ENCODE measurements at regions not wholly inside any gene's neighbourhood (a gene's known extent, or its start where the extent isn't known, plus 50 kb on each side); places are given as distances from the start of the nearest gene placed in this dataset.

- H3K4me3 ChIP-seq (ENCODE audit: low read depth, low read length), result no peak overlapping the region
- no peak for DNase-seq (ENCODE audit: low read depth)
- no peak for TF ChIP-seq CTCF (IDR thresholded peaks at IDR 0.05; ENCODE audit: control insufficient read depth, extremely low read depth, insufficient read depth)
Measured at GRCh38 chr9:1151691-1152090, 101.5 kb downstream of the DMRT2 start.

- no peak for TF ChIP-seq CTCF (IDR thresholded peaks at IDR 0.05; ENCODE audit: control insufficient read depth, extremely low read depth, insufficient read depth)
- H3K4me3 ChIP-seq (ENCODE audit: low read depth, low read length), result no peak overlapping the region
- no peak for DNase-seq (ENCODE audit: low read depth)
Measured at GRCh38 chr9:1152171-1152570, 102.0 kb downstream of the DMRT2 start.

GRCh38 chr9:1154739-1155138 is 104.6 kb downstream of the DMRT2 start:
- H3K4me3 ChIP-seq (ENCODE audit: low read depth, low read length), result no peak overlapping the region
- TF ChIP-seq CTCF (IDR thresholded peaks at IDR 0.05; ENCODE audit: control insufficient read depth, extremely low read depth, insufficient read depth), result no peak
- no peak for DNase-seq (ENCODE audit: low read depth)

GRCh38 chr9:1155602-1156001 is 105.4 kb downstream of the DMRT2 start:
- no peak for DNase-seq (ENCODE audit: low read depth)
- H3K4me3 ChIP-seq (ENCODE audit: low read depth, low read length), result no peak overlapping the region
- no peak for TF ChIP-seq CTCF (IDR thresholded peaks at IDR 0.05; ENCODE audit: control insufficient read depth, extremely low read depth, insufficient read depth)

- TF ChIP-seq CTCF (IDR thresholded peaks at IDR 0.05; ENCODE audit: control insufficient read depth, extremely low read depth, insufficient read depth), result no peak
- no peak overlapping the region for H3K4me3 ChIP-seq (ENCODE audit: low read depth, low read length)
- no peak for DNase-seq (ENCODE audit: low read depth)
Measured at GRCh38 chr9:1156794-1157550, 106.8 kb downstream of the DMRT2 start.

- TF ChIP-seq CTCF (IDR thresholded peaks at IDR 0.05; ENCODE audit: control insufficient read depth, extremely low read depth, insufficient read depth), result no peak
- no peak for DNase-seq (ENCODE audit: low read depth)
- no peak overlapping the region for H3K4me3 ChIP-seq (ENCODE audit: low read depth, low read length)
Measured at GRCh38 chr9:1157836-1158235, 107.7 kb downstream of the DMRT2 start.

GRCh38 chr9:1170918-1171317 is 120.8 kb downstream of the DMRT2 start:
- no peak for DNase-seq (ENCODE audit: low read depth)
- no peak overlapping the region for H3K4me3 ChIP-seq (ENCODE audit: low read depth, low read length)
- no peak for TF ChIP-seq CTCF (IDR thresholded peaks at IDR 0.05; ENCODE audit: control insufficient read depth, extremely low read depth, insufficient read depth)
